ENCODE measurements at regions not wholly inside any gene's neighbourhood (a gene's known extent, or its start where the extent isn't known, plus 50 kb on each side); places are given as distances from the start of the nearest gene placed in this dataset.

- TF ChIP-seq SMC3 (IDR thresholded peaks at IDR 0.05; ENCODE audit: borderline replicate concordance, low read length) (no peak), CHD4 (IDR thresholded peaks at IDR 0.05) (no peak), REST (IDR thresholded peaks at IDR 0.05; ENCODE audit: low read depth, low read length) (no peak), RFX5 (IDR thresholded peaks at IDR 0.05; ENCODE audit: low read depth, low read length) (no peak), RAD21 (IDR thresholded peaks at IDR 0.05; ENCODE audit: insufficient read depth, low read depth, low read length) (no peak), POU2F2 (IDR thresholded peaks at IDR 0.05; ENCODE audit: borderline replicate concordance, low read depth, low read length) (no peak), MAX (IDR thresholded peaks at IDR 0.05; ENCODE audit: low read depth, low read length) (no peak), SP1 (IDR thresholded peaks at IDR 0.05; ENCODE audit: low read depth, low read length) (no peak), ESRRA (IDR thresholded peaks at IDR 0.05; ENCODE audit: low read length) (no peak), CTCF (IDR thresholded peaks at IDR 0.05 in 2 of 3, conservative IDR thresholded peaks at IDR 0.05 in 1 of 3; ENCODE audit: control insufficient read depth in 2 of 3, extremely low read depth in 1 of 3, insufficient read depth in 1 of 3, low read depth in 3 of 3, low read length in 3 of 3) (no peak), PRDM15 (CRISPR knock-in tag; IDR thresholded peaks at IDR 0.05) (no peak), ZZZ3 (IDR thresholded peaks at IDR 0.05; ENCODE audit: control insufficient read depth, insufficient read length, low read depth) (no peak), DPF2 (IDR thresholded peaks at IDR 0.05) (no peak)
Measured at GRCh38 chr21:29477941-29478340, 179.2 kb downstream of the BACH1 start.
